HCT116 (cell line): ENCODE measurements at regions not wholly inside any gene's neighbourhood (a gene's known extent, or its start where the extent isn't known, plus 50 kb on each side); places are given as distances from the start of the nearest gene placed in this dataset.

ENCODE experiments used
- EGR1 ChIP-seq: IDR thresholded peaks from 2 replicates; pipeline ENCODE4 v1.6.1; 2012; ENCODE audit warnings: low read depth
- TF ChIP-seq, protein P1 (sequence below), 3 experiments: fragments of 200-600 bp in 1 of 3; sonication (generic) in 1 of 3; IDR thresholded peaks in 2 of 3; conservative IDR thresholded peaks in 1 of 3; 2 replicates each; pipeline ENCODE4 v1.5.1; 2012 to 2017; ENCODE audit warnings: low read depth in 2 of 3, low read length in 2 of 3, antibody characterized with exemption in 1 of 3, borderline replicate concordance in 1 of 3, control low read depth in 1 of 3, mild to moderate bottlenecking in 1 of 3, mixed read lengths in 1 of 3, mixed run types in 1 of 3, moderate library complexity in 1 of 3; ENCODE audit not compliant: insufficient read depth in 1 of 3

DNA sequence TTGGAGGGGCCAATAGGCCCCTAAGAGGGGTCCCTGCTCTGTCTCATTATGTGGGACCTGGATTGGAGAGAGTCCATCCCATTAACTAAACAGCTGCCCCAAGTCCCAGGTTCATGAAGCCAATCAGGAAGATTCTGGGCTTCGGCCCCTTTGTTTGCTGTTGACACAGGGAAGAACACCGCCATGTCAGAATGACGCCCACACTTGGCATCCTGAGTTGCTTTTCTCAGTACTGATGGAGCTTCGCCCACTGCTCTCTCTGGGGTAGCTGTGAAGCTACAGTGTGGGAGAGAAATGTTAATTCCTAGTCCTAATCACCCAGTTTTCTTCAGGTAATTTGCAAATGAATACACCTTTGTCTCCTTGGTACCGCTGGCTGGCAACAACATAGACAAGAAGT is 264.7 kb downstream of the GLRX3 start:
- TF ChIP-seq, protein P1, sequence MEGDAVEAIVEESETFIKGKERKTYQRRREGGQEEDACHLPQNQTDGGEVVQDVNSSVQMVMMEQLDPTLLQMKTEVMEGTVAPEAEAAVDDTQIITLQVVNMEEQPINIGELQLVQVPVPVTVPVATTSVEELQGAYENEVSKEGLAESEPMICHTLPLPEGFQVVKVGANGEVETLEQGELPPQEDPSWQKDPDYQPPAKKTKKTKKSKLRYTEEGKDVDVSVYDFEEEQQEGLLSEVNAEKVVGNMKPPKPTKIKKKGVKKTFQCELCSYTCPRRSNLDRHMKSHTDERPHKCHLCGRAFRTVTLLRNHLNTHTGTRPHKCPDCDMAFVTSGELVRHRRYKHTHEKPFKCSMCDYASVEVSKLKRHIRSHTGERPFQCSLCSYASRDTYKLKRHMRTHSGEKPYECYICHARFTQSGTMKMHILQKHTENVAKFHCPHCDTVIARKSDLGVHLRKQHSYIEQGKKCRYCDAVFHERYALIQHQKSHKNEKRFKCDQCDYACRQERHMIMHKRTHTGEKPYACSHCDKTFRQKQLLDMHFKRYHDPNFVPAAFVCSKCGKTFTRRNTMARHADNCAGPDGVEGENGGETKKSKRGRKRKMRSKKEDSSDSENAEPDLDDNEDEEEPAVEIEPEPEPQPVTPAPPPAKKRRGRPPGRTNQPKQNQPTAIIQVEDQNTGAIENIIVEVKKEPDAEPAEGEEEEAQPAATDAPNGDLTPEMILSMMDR (IDR thresholded peaks at IDR 0.05 in 2 of 3, conservative IDR thresholded peaks at IDR 0.05 in 1 of 3; ENCODE audit: borderline replicate concordance in 1 of 3, insufficient read depth in 1 of 3, low read depth in 2 of 3, low read length in 2 of 3) = no peak
- TF ChIP-seq EGR1 = no peak
